ENCODE measurements at regions not wholly inside any gene's neighbourhood (a gene's known extent, or its start where the extent isn't known, plus 50 kb on each side); places are given as distances from the start of the nearest gene placed in this dataset.

DNA sequence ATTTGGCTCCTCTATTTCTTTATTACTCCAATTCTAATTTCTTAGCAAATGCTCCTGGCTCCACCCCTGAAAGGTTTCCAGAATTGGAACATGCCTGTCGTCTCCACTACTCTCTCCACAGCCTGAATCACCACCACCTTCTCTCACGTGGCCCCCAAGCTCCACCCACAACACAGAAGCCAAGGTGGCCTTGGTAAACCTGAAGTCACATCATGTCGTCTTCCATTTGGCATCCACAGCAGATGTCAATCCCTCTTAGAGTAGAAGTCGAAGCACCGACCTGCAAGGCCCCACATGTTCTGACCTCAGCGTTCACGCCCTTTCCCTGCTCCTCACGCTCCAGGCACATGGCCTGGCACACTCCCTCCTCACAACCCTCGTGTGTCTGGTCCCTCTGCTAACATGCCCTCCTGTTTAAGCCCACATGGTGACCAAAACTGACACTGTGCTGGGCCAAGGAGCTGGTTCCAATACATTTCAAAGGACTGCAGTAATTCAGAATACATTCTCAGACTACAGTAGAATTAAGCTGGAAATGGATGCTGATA is 56.3 kb upstream of the GPC1 start:
- no peak for TF ChIP-seq CTCF (IDR thresholded peaks at IDR 0.05)
- no peak for TF ChIP-seq ZFX (IDR thresholded peaks at IDR 0.05; ENCODE audit: borderline replicate concordance)

All from 22Rv1 (cell line).